Activated CD4-positive, alpha-beta T cell treated with anti-CD3 and anti-CD28 coated beads, Interleukin-10, Interleukin-2, amounts not matched to agents 100 ng/mL and 50 ng/mL, durations not matched to agents 16 hours and 8 hours (primary cell): ENCODE measurements at regions not wholly inside any gene's neighbourhood (a gene's known extent, or its start where the extent isn't known, plus 50 kb on each side); places are given as distances from the start of the nearest gene placed in this dataset.
A peak's percentile ranks its signal among the peaks of the same experiment; 100 is the strongest.

Experiments used
- DNase-seq: peaks from one replicate; pipeline ENCODE4 v3.0.0-alpha.2; 2020

- no peak for DNase-seq
Observed at GRCh38 chr6:105808571-105808970, 277.6 kb upstream of the PRDM1 start.

DNA sequence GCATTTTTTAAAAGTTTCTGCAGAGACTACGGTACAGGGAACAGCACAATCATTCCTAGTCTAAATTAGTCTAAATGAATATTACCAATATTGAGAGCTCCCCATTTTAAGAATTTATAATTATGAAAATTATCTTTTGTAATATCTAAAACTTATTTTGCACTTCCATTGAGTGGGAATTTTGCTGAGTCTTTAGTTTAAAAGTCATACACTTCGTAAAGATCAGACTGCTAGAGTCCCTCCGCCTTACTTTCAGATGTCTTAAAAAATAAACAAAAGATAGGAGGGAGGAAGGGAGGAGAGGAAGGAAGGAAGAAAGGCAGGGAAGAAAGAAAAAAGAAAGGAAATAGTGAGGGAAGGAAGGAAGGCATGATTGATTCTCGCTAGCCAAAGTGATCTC is 278.2 kb upstream of the PRDM1 start:
- no peak for DNase-seq

DNA sequence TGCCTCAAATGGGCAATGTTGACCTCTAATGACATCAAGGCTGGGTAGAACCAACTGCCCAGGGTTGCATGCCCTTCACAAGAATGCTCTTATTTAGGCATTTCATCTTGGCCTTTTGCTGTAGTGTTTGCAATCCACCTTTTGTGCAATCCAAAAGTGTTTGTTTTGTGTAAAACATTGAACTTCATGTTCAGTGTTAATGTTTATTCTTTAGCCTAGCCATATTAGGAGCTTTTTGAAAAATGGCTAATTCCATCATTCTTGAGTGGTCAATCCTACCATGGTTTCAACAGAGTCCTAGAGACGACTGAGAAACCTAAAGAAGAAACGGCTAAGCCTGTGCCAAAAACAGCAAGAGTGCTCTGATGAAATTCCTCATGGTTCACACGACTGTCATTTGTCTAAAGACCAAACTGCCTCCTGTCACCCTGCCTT is 279.6 kb upstream of the PRDM1 start:
- no peak for DNase-seq

- no peak for DNase-seq
Observed at GRCh38 chr6:105805501-105806023, 280.6 kb upstream of the PRDM1 start.

- no peak for DNase-seq
Observed at GRCh38 chr6:105804424-105804823, 281.7 kb upstream of the PRDM1 start.

DNA sequence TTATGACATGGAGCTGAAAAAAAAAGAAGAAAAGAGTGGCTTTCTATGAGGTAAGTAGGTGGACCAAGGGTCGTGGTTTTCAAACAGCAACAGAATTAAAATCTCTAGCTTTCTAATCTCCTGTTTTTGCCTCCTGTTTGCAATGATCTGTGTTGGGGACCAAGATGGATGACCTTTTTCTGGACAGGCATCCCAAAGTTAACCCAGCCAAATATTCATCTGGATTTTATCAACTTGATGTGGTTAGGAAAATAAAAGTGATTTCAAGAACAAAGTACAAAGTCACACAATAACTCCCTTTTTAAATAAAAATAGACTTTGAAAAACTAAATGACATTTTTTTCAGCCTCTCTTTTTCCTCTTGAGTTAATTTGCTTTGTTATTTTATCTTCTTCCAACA is 282.1 kb upstream of the PRDM1 start:
- DNase-seq = no peak

- no peak for DNase-seq
Observed at GRCh38 chr6:105803442-105803841, 282.7 kb upstream of the PRDM1 start.

DNA sequence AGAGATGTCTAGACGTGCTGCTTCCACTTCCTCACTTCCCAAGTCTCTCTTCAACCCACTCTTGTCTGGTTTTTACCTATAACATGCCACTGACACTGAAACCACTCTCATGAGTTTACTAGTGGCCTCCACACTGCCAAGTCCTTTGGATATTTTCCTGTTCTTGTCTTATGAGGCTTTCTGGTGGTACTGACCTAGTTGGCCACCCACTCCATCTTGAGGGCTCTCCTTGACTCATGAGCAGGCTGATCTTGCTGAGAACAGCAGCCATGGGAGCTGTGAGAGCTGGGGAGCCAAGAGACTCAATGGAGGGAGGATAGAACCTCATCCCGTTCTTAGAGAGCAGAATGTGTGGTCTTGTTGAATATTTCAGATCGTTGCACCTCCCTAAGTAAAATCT is 283.4 kb upstream of the PRDM1 start:
- no peak for DNase-seq

GRCh38 chr6:105800871-105801270 is 285.3 kb upstream of the PRDM1 start:
- DNase-seq = no peak

DNA sequence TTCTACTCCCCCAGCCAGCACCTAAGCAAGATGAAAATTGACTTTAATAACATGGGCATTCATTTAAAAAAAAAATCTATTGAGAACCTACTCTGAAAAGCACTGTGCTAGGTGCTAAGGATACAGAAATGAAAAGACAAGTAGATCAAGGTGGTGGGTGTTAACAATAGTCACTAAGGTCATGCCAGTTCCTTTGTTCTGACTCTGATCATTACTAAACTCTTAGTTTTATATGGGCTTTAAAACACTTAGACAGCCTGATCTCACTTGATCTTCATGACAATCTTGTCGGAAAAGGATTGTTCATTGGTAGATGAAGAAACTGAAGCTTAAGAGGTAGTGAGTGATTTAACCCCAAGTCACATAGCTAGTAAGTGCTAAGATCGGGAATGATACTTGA is 285.7 kb upstream of the PRDM1 start:
- DNase-seq = no peak

- no peak for DNase-seq
Observed at GRCh38 chr6:105799056-105799455, 287.1 kb upstream of the PRDM1 start.

GRCh38 chr6:105797983-105798453 is 288.1 kb upstream of the PRDM1 start:
- DNase-seq = no peak

GRCh38 chr6:105797286-105797979 is 288.7 kb upstream of the PRDM1 start:
- no peak for DNase-seq

DNA sequence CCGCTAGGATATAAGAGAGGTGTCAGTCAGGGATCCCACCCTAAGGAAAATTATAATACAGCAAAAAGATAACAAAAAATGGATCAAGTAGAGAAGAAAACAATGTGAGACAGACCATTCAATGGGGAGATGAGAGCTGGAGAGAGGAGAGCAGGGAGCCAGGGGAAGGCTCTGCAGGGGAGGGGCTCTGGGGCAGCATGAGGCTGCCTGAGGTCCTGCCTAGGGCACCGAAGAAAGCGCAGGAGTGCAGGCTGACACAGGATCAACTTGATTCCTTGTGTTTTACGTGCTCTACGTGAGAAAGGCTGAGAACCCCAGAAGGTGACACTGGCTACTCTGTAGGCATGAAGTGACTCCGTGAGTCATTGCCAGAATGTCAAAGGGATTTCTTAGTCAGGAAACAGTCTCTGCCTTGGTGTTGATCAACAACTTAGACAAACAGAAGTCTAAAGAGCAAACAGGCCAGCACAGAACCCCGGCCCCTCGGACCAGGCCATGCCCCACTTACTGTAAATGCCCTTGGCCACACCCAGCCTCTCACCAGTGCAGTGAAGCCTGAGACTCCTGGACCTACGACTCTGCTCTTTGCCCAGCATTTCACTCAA is 290.1 kb upstream of the PRDM1 start:
- peak; percentile 77 for DNase-seq

- no peak for DNase-seq
Observed at GRCh38 chr6:105795366-105795765, 290.8 kb upstream of the PRDM1 start.

- peak; percentile 56 for DNase-seq
Observed at GRCh38 chr6:105794870-105795269, 291.3 kb upstream of the PRDM1 start.

- DNase-seq = no peak
Observed at GRCh38 chr6:105794239-105794638, 291.9 kb upstream of the PRDM1 start.

DNA sequence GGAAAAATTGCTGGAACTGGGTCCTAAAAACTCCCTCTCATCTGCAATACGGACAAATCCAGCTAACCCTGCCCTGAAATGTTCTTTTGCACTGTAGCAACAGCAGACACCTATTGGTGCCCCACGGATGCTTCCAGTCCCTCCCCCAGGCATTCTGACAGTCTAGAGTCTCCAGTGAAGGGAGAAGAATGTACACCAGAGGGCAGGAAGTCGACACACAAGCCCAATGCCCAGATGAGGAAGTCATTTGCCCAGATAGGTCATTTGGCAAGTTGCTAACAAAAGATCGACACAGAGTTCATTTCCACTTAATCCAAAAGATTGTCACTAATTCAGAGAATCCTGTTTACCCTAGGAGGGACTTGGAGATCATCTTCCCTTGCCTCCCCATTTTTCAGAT is 293.0 kb upstream of the PRDM1 start:
- peak; percentile 66 for DNase-seq

GRCh38 chr6:105791583-105792318 is 294.4 kb upstream of the PRDM1 start:
- peak; percentile 70 for DNase-seq

DNA sequence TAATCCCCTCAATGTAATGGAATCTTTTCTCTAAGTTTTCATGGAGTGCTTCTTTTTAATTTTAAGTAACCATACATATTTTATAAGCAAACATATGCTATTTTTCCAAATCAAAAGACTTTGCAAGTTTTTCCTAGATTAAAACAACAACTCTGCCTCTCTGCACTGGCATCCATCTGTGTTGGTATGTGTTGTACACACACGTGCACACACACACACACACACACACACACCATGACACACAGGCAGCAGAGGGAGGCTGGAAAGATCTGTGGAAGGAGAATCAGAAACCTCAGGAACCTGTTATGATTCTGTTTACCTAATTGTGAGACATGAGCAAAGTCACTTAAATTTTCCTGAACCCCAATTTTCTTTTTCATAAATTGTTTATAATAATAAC is 295.0 kb upstream of the PRDM1 start:
- no peak for DNase-seq

DNA sequence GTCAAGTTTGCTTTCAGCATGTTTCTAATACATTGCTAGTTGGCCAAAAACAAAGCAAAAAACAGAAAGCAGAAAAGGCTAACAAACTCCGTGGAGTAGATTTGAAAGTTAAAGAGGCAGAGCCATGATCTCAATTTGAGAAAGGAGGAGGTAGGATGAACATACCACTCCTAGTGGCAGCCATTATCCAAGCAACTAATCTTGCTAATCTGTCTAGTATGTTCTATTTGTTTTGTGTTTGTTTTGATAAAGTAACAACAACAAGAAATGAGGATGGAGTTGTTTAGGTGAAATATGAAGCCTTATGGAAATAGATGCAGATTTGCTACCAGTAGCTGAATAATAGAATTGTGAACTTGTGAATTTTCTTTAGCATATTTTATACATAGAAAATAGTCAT is 295.5 kb upstream of the PRDM1 start:
- DNase-seq = no peak

DNA sequence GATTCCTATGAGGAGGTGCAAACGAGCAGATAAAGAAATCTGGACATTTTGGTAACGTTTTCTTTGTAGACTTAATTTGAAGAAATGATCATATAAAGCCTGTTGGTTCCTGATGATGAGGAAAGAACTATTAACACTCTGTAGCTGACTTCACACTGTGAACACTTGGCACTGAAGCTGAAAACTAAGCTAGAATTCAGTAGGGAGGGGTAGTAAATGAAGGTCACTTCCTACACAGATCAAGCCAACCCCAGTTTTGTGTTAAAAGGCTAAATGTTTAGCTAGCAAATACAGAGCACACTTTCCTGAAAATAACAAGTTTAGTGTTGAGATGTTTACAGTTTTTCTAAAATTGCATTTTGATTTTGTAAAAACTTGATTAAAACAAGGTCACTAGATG is 296.2 kb upstream of the PRDM1 start:
- no peak for DNase-seq

- DNase-seq = no peak
Observed at GRCh38 chr6:105787747-105788146, 298.4 kb upstream of the PRDM1 start.
